KBM-7 (cell line): ENCODE measurements at regions not wholly inside any gene's neighbourhood (a gene's known extent, or its start where the extent isn't known, plus 50 kb on each side); places are given as distances from the start of the nearest gene placed in this dataset.

ENCODE experiments used
- DNase-seq: peaks from one replicate; pipeline ENCODE4 v3.0.0-alpha.2; 2015
- in situ Hi-C: fragments of 300-500 bp; cut with MboI; formaldehyde crosslinking; loops from 2 replicates; pipeline ENCODE4 v1.14.3; 2020; ENCODE audit warnings: low sequenced_read_pairs, low pct_unique_long_range_greater_than_20kb, mixed read lengths

GRCh38 chr7:18378989-18379605 is 116.5 kb upstream of the HDAC9 start:
- in situ Hi-C loops: no loop called here
- no peak for DNase-seq

GRCh38 chr7:18384491-18385143 is 110.9 kb upstream of the HDAC9 start:
- in situ Hi-C loops: no loop called here
- DNase-seq: no peak

- in situ Hi-C loops: no loop called here
- no peak for DNase-seq
Observed at GRCh38 chr7:18386607-18387006, 108.9 kb upstream of the HDAC9 start.

- DNase-seq: no peak
- in situ Hi-C loops: no loop called here
Observed at GRCh38 chr7:18387191-18387735, 108.3 kb upstream of the HDAC9 start.

- in situ Hi-C loops: no loop called here
- DNase-seq: no peak
Observed at GRCh38 chr7:18390535-18390907, 105.0 kb upstream of the HDAC9 start.

- DNase-seq: peak; percentile 35
- in situ Hi-C loops: no loop called here
Observed at GRCh38 chr7:18393465-18394118, 102.0 kb upstream of the HDAC9 start.

- DNase-seq: no peak
- in situ Hi-C loops: no loop called here
Observed at GRCh38 chr7:18395868-18396267, 99.7 kb upstream of the HDAC9 start.

GRCh38 chr7:18396953-18397352 is 98.6 kb upstream of the HDAC9 start:
- no peak for DNase-seq
- in situ Hi-C loops: no loop called here

- in situ Hi-C loops: no loop called here
- DNase-seq: no peak
Observed at GRCh38 chr7:18399436-18400235, 95.9 kb upstream of the HDAC9 start.

- DNase-seq: no peak
- in situ Hi-C loops: no loop called here
Observed at GRCh38 chr7:18400275-18400674, 95.3 kb upstream of the HDAC9 start.

GRCh38 chr7:18400726-18401125 is 94.8 kb upstream of the HDAC9 start:
- in situ Hi-C loops: no loop called here
- no peak for DNase-seq

GRCh38 chr7:18401757-18402156 is 93.8 kb upstream of the HDAC9 start:
- in situ Hi-C loops: no loop called here
- peak; percentile 25 for DNase-seq

GRCh38 chr7:18402488-18403183 is 92.9 kb upstream of the HDAC9 start:
- DNase-seq: no peak
- in situ Hi-C loops: no loop called here

- no peak for DNase-seq
- in situ Hi-C loops: no loop called here
Observed at GRCh38 chr7:18405726-18406125, 89.8 kb upstream of the HDAC9 start.

GRCh38 chr7:18407385-18407784 is 88.2 kb upstream of the HDAC9 start:
- in situ Hi-C loops: no loop called here
- DNase-seq: no peak

GRCh38 chr7:18408461-18408860 is 87.1 kb upstream of the HDAC9 start:
- DNase-seq: no peak
- in situ Hi-C loops: no loop called here

GRCh38 chr7:18408868-18409267 is 86.7 kb upstream of the HDAC9 start:
- in situ Hi-C loops: no loop called here
- no peak for DNase-seq

GRCh38 chr7:18413447-18413846 is 82.1 kb upstream of the HDAC9 start:
- in situ Hi-C loops: no loop called here
- no peak for DNase-seq

GRCh38 chr7:18414885-18415284 is 80.7 kb upstream of the HDAC9 start:
- no peak for DNase-seq
- in situ Hi-C loops: no loop called here
